Fibroblast of lung (primary cell): ENCODE measurements at regions not wholly inside any gene's neighbourhood (a gene's known extent, or its start where the extent isn't known, plus 50 kb on each side); places are given as distances from the start of the nearest gene placed in this dataset.

ENCODE experiments used
- DNase-seq, 2 donors: peaks; one replicate each; pipeline versions ENCODE4 v3.0.0 to v3.0.0-alpha.2; 2010; ENCODE audit warnings: low read depth in 2 of 2
- H2AFZ ChIP-seq: 2 replicates; pipeline ENCODE4 v1.5.1; 2012; ENCODE audit warnings: low read length, control low read depth, inconsistent platforms
- H3K27ac ChIP-seq: 2 replicates; pipeline ENCODE4 v1.5.1; 2011; ENCODE audit warnings: low read length, control low read depth; ENCODE audit not compliant: insufficient read depth
- H3K27me3 ChIP-seq: 2 replicates; pipeline ENCODE4 v1.5.1; 2011; ENCODE audit warnings: mild to moderate bottlenecking, low read length; ENCODE audit not compliant: control insufficient read depth, insufficient read depth
- H3K36me3 ChIP-seq: 2 replicates; pipeline ENCODE4 v1.5.1; 2011; ENCODE audit warnings: low read length; ENCODE audit not compliant: control insufficient read depth, insufficient read depth
- H3K4me1 ChIP-seq: 2 replicates; pipeline ENCODE4 v1.5.1; 2011; ENCODE audit warnings: low read length; ENCODE audit not compliant: control insufficient read depth, insufficient read depth; ENCODE audit errors: extremely low read depth
- H3K4me2 ChIP-seq: 2 replicates; pipeline ENCODE4 v1.5.1; 2011; ENCODE audit warnings: low read length, control low read depth; ENCODE audit not compliant: insufficient read depth; ENCODE audit errors: extremely low read depth
- H3K4me3 ChIP-seq, 4 experiments: fragments of 200-600 bp in 1 of 4; sonication (generic) in 1 of 4; replicated peaks in 1 of 4; 2 replicates each; pipeline ENCODE4 v1.5.1; 2011 to 2016; ENCODE audit warnings: low read length in 4 of 4, low read depth in 3 of 4, mild to moderate bottlenecking in 3 of 4, control low read depth in 2 of 4, inconsistent platforms in 1 of 4, mixed read lengths in 1 of 4; ENCODE audit not compliant: insufficient read depth in 1 of 4; ENCODE audit errors: control extremely low read depth in 1 of 4
- H3K79me2 ChIP-seq: 2 replicates; pipeline ENCODE4 v1.5.1; 2012; ENCODE audit warnings: mild to moderate bottlenecking, low read length, inconsistent platforms; ENCODE audit not compliant: control insufficient read depth, insufficient read depth
- H3K9ac ChIP-seq: 2 replicates; pipeline ENCODE4 v1.5.1; 2011; ENCODE audit warnings: mild to moderate bottlenecking, low read length, control low read depth; ENCODE audit not compliant: insufficient read depth
- H3K9me3 ChIP-seq: 2 replicates; pipeline ENCODE4 v1.5.1; 2012; ENCODE audit warnings: low read depth, low read length; ENCODE audit not compliant: control insufficient read depth, insufficient read depth
- H4K20me1 ChIP-seq: 2 replicates; pipeline ENCODE4 v1.5.1; 2011; ENCODE audit warnings: low read length; ENCODE audit not compliant: control insufficient read depth, insufficient read depth; ENCODE audit errors: extremely low read depth
- EZH2 ChIP-seq: IDR thresholded peaks from 2 replicates; pipeline ENCODE4 v1.5.1; 2012; ENCODE audit warnings: low read length, control low read depth, mild to moderate bottlenecking; ENCODE audit errors: missing control alignments
- TF ChIP-seq, protein P1 (sequence below), 2 donors: IDR thresholded peaks in 1 of 2; conservative IDR thresholded peaks in 1 of 2; 1 replicate in 1 of 2; 2 replicates in 1 of 2; pipeline ENCODE4 v1.5.1; 2011 to 2012; ENCODE audit warnings: low read length in 2 of 2, control low read depth in 1 of 2, inconsistent platforms in 1 of 2, low read depth in 1 of 2, mild to moderate bottlenecking in 1 of 2

DNA sequence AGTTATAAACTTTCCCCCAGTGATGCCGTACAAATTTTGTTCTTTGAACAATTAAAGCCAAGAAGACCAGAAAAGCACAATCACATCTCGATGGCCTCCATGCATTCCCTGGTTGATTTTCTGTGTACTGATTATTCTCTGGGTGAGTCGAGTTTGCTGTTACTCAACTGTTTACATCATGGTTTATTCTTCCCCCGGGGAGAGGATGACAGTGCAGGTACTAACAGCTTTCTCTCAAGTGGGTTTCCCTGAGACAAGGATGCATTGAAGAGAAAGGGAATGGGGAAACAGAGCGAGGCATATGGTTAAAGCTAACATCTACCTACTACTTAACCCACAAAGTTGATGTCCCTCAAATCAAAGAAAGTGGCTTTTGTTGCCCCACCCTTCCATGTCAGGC lies 410.8 kb upstream of the FANCL start:
- TF ChIP-seq EZH2, result no peak
- TF ChIP-seq, protein P1, sequence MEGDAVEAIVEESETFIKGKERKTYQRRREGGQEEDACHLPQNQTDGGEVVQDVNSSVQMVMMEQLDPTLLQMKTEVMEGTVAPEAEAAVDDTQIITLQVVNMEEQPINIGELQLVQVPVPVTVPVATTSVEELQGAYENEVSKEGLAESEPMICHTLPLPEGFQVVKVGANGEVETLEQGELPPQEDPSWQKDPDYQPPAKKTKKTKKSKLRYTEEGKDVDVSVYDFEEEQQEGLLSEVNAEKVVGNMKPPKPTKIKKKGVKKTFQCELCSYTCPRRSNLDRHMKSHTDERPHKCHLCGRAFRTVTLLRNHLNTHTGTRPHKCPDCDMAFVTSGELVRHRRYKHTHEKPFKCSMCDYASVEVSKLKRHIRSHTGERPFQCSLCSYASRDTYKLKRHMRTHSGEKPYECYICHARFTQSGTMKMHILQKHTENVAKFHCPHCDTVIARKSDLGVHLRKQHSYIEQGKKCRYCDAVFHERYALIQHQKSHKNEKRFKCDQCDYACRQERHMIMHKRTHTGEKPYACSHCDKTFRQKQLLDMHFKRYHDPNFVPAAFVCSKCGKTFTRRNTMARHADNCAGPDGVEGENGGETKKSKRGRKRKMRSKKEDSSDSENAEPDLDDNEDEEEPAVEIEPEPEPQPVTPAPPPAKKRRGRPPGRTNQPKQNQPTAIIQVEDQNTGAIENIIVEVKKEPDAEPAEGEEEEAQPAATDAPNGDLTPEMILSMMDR (conservative IDR thresholded peaks at IDR 0.05 in 1 of 2, IDR thresholded peaks at IDR 0.05 in 1 of 2; ENCODE audit: low read depth in 1 of 2, low read length in 2 of 2), result no peak
- Histone ChIP-seq H3K4me2 (no peak overlapping the region), H3K27ac (no peak overlapping the region), H3K4me3 (no peak overlapping the region), H3K27me3 (no peaks in the 10 kb centered on the region), H3K4me1 (no peaks in the 10 kb centered on the region), H3K36me3 (no peaks in the 10 kb centered on the region), H4K20me1 (no peaks in the 10 kb centered on the region), H3K79me2 (no peaks in the 10 kb centered on the region), H2AFZ (no peak overlapping the region), H3K9me3 (no peaks in the 10 kb centered on the region), H3K9ac (no peak overlapping the region)
- DNase-seq, result no peak

- H3K27me3 ChIP-seq, result no peaks in the 10 kb centered on the region
- no peak for TF ChIP-seq EZH2
- TF ChIP-seq, protein P1 (conservative IDR thresholded peaks at IDR 0.05 in 1 of 2, IDR thresholded peaks at IDR 0.05 in 1 of 2; ENCODE audit: low read depth in 1 of 2, low read length in 2 of 2), result no peak
Measured at GRCh38 chr2:58650781-58651180, 409.7 kb upstream of the FANCL start.

DNA sequence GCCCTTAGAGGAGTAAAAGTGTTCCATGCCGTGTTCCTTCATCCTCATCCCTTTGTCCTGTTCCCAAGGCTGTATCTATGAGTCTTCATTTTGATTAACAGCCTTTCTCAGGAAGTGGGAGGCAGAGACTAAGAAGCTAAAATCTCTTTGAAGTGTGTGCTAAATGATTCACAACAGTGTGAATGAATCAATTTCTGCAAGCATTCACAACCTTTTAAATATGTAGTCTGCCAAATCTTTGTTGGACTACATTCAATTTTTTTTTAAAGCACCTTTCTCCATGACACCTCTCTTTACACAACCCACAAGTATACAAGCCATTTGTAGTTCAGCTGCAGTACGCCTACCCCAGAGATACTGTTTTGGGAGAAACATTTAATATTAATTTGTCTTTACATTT lies 408.6 kb upstream of the FANCL start:
- no peaks in the 10 kb centered on the region for H3K9me3 ChIP-seq
- no peaks in the 10 kb centered on the region for H3K36me3 ChIP-seq
- no peaks in the 10 kb centered on the region for H3K4me1 ChIP-seq
- no peak for TF ChIP-seq EZH2
- TF ChIP-seq, protein P1 (conservative IDR thresholded peaks at IDR 0.05 in 1 of 2, IDR thresholded peaks at IDR 0.05 in 1 of 2; ENCODE audit: low read depth in 1 of 2, low read length in 2 of 2), result no peak
- no peaks in the 10 kb centered on the region for H3K27me3 ChIP-seq
- no peak overlapping the region for H2AFZ ChIP-seq
- DNase-seq, result peak in 1 of 2 donors; percentile 25
- no peak overlapping the region for H3K4me2 ChIP-seq
- no peak overlapping the region for H3K9ac ChIP-seq
- no peak overlapping the region for H3K4me3 ChIP-seq
- H4K20me1 ChIP-seq, result no peaks in the 10 kb centered on the region
- H3K27ac ChIP-seq, result no peak overlapping the region
- H3K79me2 ChIP-seq, result no peaks in the 10 kb centered on the region

More at GRCh38 chr2:58650781-58651180, 409.7 kb upstream of the FANCL start:
- no peak overlapping the region for H3K9ac ChIP-seq
- no peaks in the 10 kb centered on the region for H3K79me2 ChIP-seq
- DNase-seq, result no peak
- H3K4me3 ChIP-seq, result no peak overlapping the region
- H3K27ac ChIP-seq, result no peak overlapping the region
- H2AFZ ChIP-seq, result no peak overlapping the region
- H3K9me3 ChIP-seq, result no peaks in the 10 kb centered on the region
- no peaks in the 10 kb centered on the region for H3K36me3 ChIP-seq
- H3K4me1 ChIP-seq, result no peaks in the 10 kb centered on the region
- no peaks in the 10 kb centered on the region for H4K20me1 ChIP-seq
- H3K4me2 ChIP-seq, result no peak overlapping the region
